ENCODE measurements at regions not wholly inside any gene's neighbourhood (a gene's known extent, or its start where the extent isn't known, plus 50 kb on each side); places are given as distances from the start of the nearest gene placed in this dataset.

- TF ChIP-seq, protein P1, sequence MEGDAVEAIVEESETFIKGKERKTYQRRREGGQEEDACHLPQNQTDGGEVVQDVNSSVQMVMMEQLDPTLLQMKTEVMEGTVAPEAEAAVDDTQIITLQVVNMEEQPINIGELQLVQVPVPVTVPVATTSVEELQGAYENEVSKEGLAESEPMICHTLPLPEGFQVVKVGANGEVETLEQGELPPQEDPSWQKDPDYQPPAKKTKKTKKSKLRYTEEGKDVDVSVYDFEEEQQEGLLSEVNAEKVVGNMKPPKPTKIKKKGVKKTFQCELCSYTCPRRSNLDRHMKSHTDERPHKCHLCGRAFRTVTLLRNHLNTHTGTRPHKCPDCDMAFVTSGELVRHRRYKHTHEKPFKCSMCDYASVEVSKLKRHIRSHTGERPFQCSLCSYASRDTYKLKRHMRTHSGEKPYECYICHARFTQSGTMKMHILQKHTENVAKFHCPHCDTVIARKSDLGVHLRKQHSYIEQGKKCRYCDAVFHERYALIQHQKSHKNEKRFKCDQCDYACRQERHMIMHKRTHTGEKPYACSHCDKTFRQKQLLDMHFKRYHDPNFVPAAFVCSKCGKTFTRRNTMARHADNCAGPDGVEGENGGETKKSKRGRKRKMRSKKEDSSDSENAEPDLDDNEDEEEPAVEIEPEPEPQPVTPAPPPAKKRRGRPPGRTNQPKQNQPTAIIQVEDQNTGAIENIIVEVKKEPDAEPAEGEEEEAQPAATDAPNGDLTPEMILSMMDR (IDR thresholded peaks at IDR 0.05; ENCODE audit: low read length, missing control alignments): no peak
- no peak for DNase-seq (ENCODE audit: low read depth)
- H3K4me3 ChIP-seq (replicated peaks; ENCODE audit: low read depth, low read length): no peak overlapping the region
These were observed 102.0 kb upstream of the ARHGAP24 start for GRCh38 chr4:85372966-85373365.

GRCh38 chr4:85376285-85376684 is 98.7 kb upstream of the ARHGAP24 start:
- no peak for DNase-seq (ENCODE audit: low read depth)
- H3K4me3 ChIP-seq (replicated peaks; ENCODE audit: low read depth, low read length): no peak overlapping the region
- TF ChIP-seq, protein P1 (IDR thresholded peaks at IDR 0.05; ENCODE audit: low read length, missing control alignments): no peak

- TF ChIP-seq, protein P1 (IDR thresholded peaks at IDR 0.05; ENCODE audit: low read length, missing control alignments): no peak
- no peak for DNase-seq (ENCODE audit: low read depth)
- no peak overlapping the region for H3K4me3 ChIP-seq (replicated peaks; ENCODE audit: low read depth, low read length)
These were observed 93.0 kb upstream of the ARHGAP24 start for GRCh38 chr4:85381968-85382367.

GRCh38 chr4:85391071-85391470 is 83.9 kb upstream of the ARHGAP24 start:
- TF ChIP-seq, protein P1 (IDR thresholded peaks at IDR 0.05; ENCODE audit: low read length, missing control alignments): no peak

DNA sequence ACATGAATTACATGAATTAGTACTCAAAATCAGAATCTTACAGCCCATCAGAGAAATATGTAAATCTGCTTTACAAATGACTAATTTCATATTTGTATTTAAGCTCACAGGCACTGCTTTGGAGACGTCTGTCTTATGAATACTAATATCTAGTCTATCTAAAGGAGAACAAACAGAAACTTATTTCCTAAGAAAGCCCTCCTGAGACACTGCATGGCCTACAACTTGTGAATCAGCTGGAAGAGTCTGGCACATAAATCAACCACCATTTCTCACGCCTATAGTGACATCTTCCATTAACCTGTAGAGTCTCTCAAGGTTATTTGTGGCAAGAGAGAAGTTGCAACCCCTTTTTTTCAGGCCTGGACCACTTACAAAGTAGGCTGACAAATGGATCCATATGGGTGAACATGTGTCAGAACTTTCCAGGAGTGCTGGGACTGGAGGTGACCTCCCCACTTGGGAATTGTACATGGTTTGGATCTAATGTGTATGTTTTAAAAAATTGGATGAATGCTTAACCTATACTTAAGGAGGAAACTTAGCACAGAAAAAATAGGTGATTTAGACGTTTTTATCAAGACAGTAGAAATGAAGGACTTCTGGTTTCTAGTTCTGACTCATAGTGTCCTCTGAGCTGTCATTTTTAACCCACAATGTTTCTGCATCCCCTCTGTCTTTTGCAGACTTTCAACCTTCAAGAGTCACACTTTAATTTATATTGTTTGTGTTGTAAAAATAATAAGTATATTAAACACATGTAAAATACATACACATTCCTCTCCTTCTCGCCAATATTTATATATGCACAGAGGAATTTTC is 83.2 kb upstream of the ARHGAP24 start:
- no peak for DNase-seq (ENCODE audit: low read depth)
- H3K4me3 ChIP-seq (replicated peaks; ENCODE audit: low read depth, low read length): no peak overlapping the region
- TF ChIP-seq, protein P1 (IDR thresholded peaks at IDR 0.05; ENCODE audit: low read length, missing control alignments): no peak

More at GRCh38 chr4:85391071-85391470, 83.9 kb upstream of the ARHGAP24 start:
- no peak overlapping the region for H3K4me3 ChIP-seq (replicated peaks; ENCODE audit: low read depth, low read length)
- no peak for DNase-seq (ENCODE audit: low read depth)

DNA sequence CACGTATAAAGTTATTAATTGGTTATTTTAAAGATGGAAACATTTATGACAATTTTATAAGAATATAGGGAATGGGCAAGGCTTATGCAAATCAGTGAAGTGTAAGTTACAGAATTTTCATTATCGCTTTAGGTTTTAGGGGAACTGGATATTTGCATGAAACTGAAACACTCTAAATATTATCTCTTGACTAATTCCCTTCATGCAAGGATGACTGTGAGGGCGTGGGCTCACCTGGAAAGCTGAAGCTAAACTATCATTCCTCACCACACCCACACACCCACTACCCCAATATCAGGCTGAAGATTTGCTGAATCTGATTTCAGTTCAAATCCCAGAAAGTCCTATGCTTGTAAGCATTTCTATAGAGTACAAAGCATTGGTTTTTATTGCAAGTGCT is 81.7 kb upstream of the ARHGAP24 start:
- no peak for DNase-seq (ENCODE audit: low read depth)
- H3K4me3 ChIP-seq (replicated peaks; ENCODE audit: low read depth, low read length): no peak overlapping the region
- TF ChIP-seq, protein P1 (IDR thresholded peaks at IDR 0.05; ENCODE audit: low read length, missing control alignments): no peak

DNA sequence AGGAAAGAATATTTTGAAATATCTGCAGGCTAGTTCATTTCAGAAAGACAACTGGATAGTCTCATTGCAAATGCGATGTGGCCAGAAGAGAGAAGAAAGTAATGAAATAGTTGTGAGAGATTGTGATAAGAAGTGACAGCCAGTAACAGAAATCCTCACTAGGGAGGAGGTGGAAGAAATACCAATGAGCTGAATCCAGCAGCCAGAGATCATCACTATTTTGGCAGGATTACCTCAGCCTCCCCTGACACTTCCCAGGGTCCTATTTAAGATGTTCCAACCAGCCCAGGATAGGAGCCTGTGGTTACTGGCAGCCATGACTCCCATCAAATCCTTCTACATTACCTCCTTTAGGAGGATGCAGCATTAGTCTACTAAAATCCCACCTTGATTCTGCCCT is 76.7 kb upstream of the ARHGAP24 start:
- TF ChIP-seq, protein P1 (IDR thresholded peaks at IDR 0.05; ENCODE audit: low read length, missing control alignments): no peak
- DNase-seq (ENCODE audit: low read depth): peak; percentile 73
- no peak overlapping the region for H3K4me3 ChIP-seq (replicated peaks; ENCODE audit: low read depth, low read length)

All from fibroblast of pulmonary artery (primary cell).